Keratinocyte (primary cell): ENCODE measurements at regions not wholly inside any gene's neighbourhood (a gene's known extent, or its start where the extent isn't known, plus 50 kb on each side); places are given as distances from the start of the nearest gene placed in this dataset.

Experiments used
- EZH2 ChIP-seq: IDR thresholded peaks from one replicate; pipeline ENCODE4 v1.6.1; 2012; ENCODE audit warnings: inconsistent platforms, mild to moderate bottlenecking, low read length, moderate library complexity
- TF ChIP-seq, protein P1 (sequence below), 3 experiments: IDR thresholded peaks in 1 of 3; conservative IDR thresholded peaks in 1 of 3; optimal IDR thresholded peaks in 1 of 3; 2 replicates in 2 of 3; 3 replicates in 1 of 3; pipeline versions ENCODE3 to v1.5.1; 2011; ENCODE audit warnings: low read length in 3 of 3, mild to moderate bottlenecking in 3 of 3, moderate library complexity in 2 of 3, control low read depth in 1 of 3, inconsistent platforms in 1 of 3; ENCODE audit not compliant: insufficient read depth in 2 of 3; ENCODE audit errors: extremely low read depth in 1 of 3

DNA sequence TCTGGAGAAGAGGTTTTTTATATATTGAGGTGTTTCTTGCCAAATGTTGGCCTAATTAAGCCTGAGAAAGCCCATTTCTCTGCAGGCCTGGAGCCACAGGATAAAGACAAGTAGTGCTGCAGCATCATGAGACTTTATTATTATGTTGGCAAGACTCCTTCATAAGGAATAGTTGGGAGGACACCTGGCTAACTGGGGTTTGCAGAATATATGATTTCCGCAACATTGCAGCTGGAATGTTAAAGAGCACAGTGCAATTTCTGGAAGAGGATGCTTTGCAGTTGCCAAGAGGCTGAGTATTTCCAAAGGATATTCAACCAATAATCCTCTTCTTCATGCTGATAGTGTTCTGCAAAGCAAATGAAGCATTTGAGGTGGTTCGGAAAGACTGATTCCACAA, 1512.8 kb upstream of the LRRTM3 start:
- TF ChIP-seq, protein P1, sequence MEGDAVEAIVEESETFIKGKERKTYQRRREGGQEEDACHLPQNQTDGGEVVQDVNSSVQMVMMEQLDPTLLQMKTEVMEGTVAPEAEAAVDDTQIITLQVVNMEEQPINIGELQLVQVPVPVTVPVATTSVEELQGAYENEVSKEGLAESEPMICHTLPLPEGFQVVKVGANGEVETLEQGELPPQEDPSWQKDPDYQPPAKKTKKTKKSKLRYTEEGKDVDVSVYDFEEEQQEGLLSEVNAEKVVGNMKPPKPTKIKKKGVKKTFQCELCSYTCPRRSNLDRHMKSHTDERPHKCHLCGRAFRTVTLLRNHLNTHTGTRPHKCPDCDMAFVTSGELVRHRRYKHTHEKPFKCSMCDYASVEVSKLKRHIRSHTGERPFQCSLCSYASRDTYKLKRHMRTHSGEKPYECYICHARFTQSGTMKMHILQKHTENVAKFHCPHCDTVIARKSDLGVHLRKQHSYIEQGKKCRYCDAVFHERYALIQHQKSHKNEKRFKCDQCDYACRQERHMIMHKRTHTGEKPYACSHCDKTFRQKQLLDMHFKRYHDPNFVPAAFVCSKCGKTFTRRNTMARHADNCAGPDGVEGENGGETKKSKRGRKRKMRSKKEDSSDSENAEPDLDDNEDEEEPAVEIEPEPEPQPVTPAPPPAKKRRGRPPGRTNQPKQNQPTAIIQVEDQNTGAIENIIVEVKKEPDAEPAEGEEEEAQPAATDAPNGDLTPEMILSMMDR (optimal IDR thresholded peaks at IDR 0.05 in 1 of 3, IDR thresholded peaks at IDR 0.05 in 1 of 3, conservative IDR thresholded peaks at IDR 0.05 in 1 of 3; ENCODE audit: extremely low read depth in 1 of 3, insufficient read depth in 2 of 3, low read length in 3 of 3): no peak
- no peak for TF ChIP-seq EZH2
